Activated B cell treated with CpG ODN at 0.5 μM for 24 hours (primary cell): ENCODE measurements at regions not wholly inside any gene's neighbourhood (a gene's known extent, or its start where the extent isn't known, plus 50 kb on each side); places are given as distances from the start of the nearest gene placed in this dataset.
"Not testable (repeated sequence)": the region's sequence is repeated elsewhere in the genome, so short reads cannot be mapped to it uniquely, and the experiment has no call there.

Experiments
- ATAC-seq: fragments of 200-7000 bp; cut with Tn5 transposase; one replicate; pipeline ENCODE4 v1.10.0; 2021; ENCODE audit warnings: low read depth, mild to moderate bottlenecking, moderate library complexity
- CTCF ChIA-PET: fragments of 350-600 bp; sonication (Branson Sonifier 250); formaldehyde crosslinking; loops from one replicate; lab custom pipeline; 2021; ENCODE audit warnings: antibody characterized with exemption; lab: Charles Lee
- POLR2A ChIA-PET: fragments of 350-600 bp; sonication (Branson Sonifier 250); formaldehyde crosslinking; loops from one replicate; lab custom pipeline; 2021; ENCODE audit warnings: antibody characterized with exemption; lab: Charles Lee
- DNase-seq: peaks from one replicate; pipeline ENCODE4 v3.0.0; 2022
- H3K27ac Mint-ChIP-seq: one replicate; pipeline ENCODE4 v1.8.0; 2020; ENCODE audit warnings: mixed read lengths
- H3K27me3 Mint-ChIP-seq: one replicate; pipeline ENCODE4 v1.8.0; 2021; ENCODE audit warnings: mixed read lengths
- H3K36me3 Mint-ChIP-seq: one replicate; pipeline ENCODE4 v1.8.0; 2021; ENCODE audit warnings: low read depth, mixed read lengths
- H3K4me1 Mint-ChIP-seq: one replicate; pipeline ENCODE4 v1.8.0; 2021; ENCODE audit warnings: mixed read lengths
- H3K4me3 Mint-ChIP-seq: one replicate; pipeline ENCODE4 v1.8.0; 2020; ENCODE audit warnings: mild to moderate bottlenecking, mixed read lengths
- H3K9me3 Mint-ChIP-seq: one replicate; pipeline ENCODE4 v1.8.0; 2020; ENCODE audit warnings: mixed read lengths
- CTCF ChIP-seq: fragments of 200-600 bp; IDR thresholded peaks from one replicate; pipeline ENCODE4 v1.8.0; 2022; ENCODE audit warnings: antibody characterized with exemption, mild to moderate bottlenecking
- intact Hi-C: fragments of 100-400 bp; cut with micrococcal nuclease; formaldehyde crosslinking; loops from one replicate; pipeline ENCODE4 v1.15.1; 2024

GRCh38 chr2:47721296-47721695 is 61.6 kb upstream of the MSH6 start:
- ATAC-seq (no peak), DNase-seq (no peak)
- CTCF ChIA-PET = no interaction called here
- Mint-ChIP-seq H3K36me3 (no peaks in the 10 kb centered on the region), H3K27me3 (no peaks in the 10 kb centered on the region), H3K9me3 (no peaks in the 10 kb centered on the region), H3K27ac (no peak overlapping the region), H3K4me1 (peaks cover 76% of the 10 kb centered on the region), H3K4me3 (no peak overlapping the region)
- intact Hi-C loops = loop anchor here (5.0 kb wide), 1 partner anchor 34 kb away; no protein-coding TSS in a partner anchor
- TF ChIP-seq CTCF = no peak
- POLR2A ChIA-PET = interaction anchor here (0.7 to 1.9 kb wide), 2 partner anchors 12 to 66 kb away, joined by 5 to 9 read pairs; no protein-coding TSS in a partner anchor

DNA sequence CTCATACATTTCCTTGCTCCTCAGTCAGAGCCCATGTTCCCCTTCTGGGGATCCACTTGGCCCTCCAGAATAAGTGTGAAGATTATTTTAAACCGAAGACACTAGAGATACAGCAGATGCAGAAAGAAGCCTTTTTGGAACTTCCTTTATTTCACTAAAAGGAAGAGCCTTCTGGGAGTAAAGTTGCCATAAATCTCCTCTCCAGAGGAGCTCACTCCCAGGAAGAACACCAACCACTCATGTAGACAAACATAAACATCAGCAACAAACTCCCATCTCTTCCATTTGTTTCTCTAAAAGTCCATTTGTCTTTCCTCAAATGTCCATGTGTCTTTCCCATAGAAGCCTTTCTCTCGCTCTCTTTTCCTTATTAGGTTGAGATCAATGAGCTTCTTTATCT is 62.4 kb upstream of the MSH6 start:
- Mint-ChIP-seq H3K27ac (peak overlapping the region; percentile 73), H3K4me1 (peaks cover 70% of the 10 kb centered on the region), H3K4me3 (no peak overlapping the region), H3K9me3 (no peaks in the 10 kb centered on the region), H3K27me3 (no peaks in the 10 kb centered on the region), H3K36me3 (no peaks in the 10 kb centered on the region)
- CTCF ChIA-PET = interaction anchor here (1.0 kb wide), 2 partner anchors 10 to 47 kb away, joined by 3 read pairs; no protein-coding TSS in a partner anchor
- no peak for TF ChIP-seq CTCF
- intact Hi-C loops = loop anchor here (5.0 kb wide), 1 partner anchor 33 kb away; no protein-coding TSS in a partner anchor
- DNase-seq = no peak
- POLR2A ChIA-PET = interaction anchor here (0.6 to 1.9 kb wide), 4 partner anchors 12 to 152 kb away, joined by 3 to 9 read pairs (median 4); no protein-coding TSS in a partner anchor
- no peak for ATAC-seq

- ChIA-PET CTCF (interaction anchor here (1.0 kb wide), 2 partner anchors 9 to 47 kb away, joined by 3 read pairs; no protein-coding TSS in a partner anchor), POLR2A (interaction anchor here (1.2 to 1.9 kb wide), 2 partner anchors 11 to 62 kb away, joined by 3 to 9 read pairs; no protein-coding TSS in a partner anchor)
- H3K4me1 Mint-ChIP-seq = peaks cover 64% of the 10 kb centered on the region
- DNase-seq (no peak), ATAC-seq (no peak)
- H3K4me3 Mint-ChIP-seq = no peak overlapping the region
- intact Hi-C loops = loop anchor here (5.0 kb wide), 1 partner anchor 33 kb away; no protein-coding TSS in a partner anchor
- H3K36me3 Mint-ChIP-seq = no peaks in the 10 kb centered on the region
- H3K27ac Mint-ChIP-seq = peak overlapping the region; percentile 73
- no peak for TF ChIP-seq CTCF
- H3K27me3 Mint-ChIP-seq = no peaks in the 10 kb centered on the region
- no peaks in the 10 kb centered on the region for H3K9me3 Mint-ChIP-seq
These were observed 62.9 kb upstream of the MSH6 start for GRCh38 chr2:47720036-47720435.

GRCh38 chr2:47719099-47719498 is 63.8 kb upstream of the MSH6 start:
- TF ChIP-seq CTCF = no peak
- intact Hi-C loops = loop anchor here (1.0 kb wide), 1 partner anchor 10 kb away; no protein-coding TSS in a partner anchor
- Mint-ChIP-seq H3K36me3 (no peaks in the 10 kb centered on the region), H3K4me1 (peaks cover 55% of the 10 kb centered on the region), H3K27me3 (no peaks in the 10 kb centered on the region), H3K27ac (no peak overlapping the region), H3K9me3 (no peaks in the 10 kb centered on the region), H3K4me3 (peak overlapping the region; percentile 25)
- CTCF ChIA-PET = interaction anchor here (1.0 kb wide), 1 partner anchor 49 kb away, joined by 4 read pairs; no protein-coding TSS in a partner anchor
- POLR2A ChIA-PET = interaction anchor here (0.8 to 1.4 kb wide), 2 partner anchors 8 to 10 kb away, joined by 10 read pairs; no protein-coding TSS in a partner anchor
- ATAC-seq (peak; percentile 49), DNase-seq (no peak)

GRCh38 chr2:47716307-47716706 is 66.6 kb upstream of the MSH6 start:
- H3K4me1 Mint-ChIP-seq = peaks cover 33% of the 10 kb centered on the region
- H3K27ac Mint-ChIP-seq, H3K4me3 Mint-ChIP-seq, DNase-seq, POLR2A ChIA-PET, H3K27me3 Mint-ChIP-seq, H3K9me3 Mint-ChIP-seq, CTCF ChIA-PET, H3K36me3 Mint-ChIP-seq, intact Hi-C loops, ATAC-seq: not testable (repeated sequence)
